ENCODE measurements at regions not wholly inside any gene's neighbourhood (a gene's known extent, or its start where the extent isn't known, plus 50 kb on each side); places are given as distances from the start of the nearest gene placed in this dataset.

- TF ChIP-seq, protein P1, sequence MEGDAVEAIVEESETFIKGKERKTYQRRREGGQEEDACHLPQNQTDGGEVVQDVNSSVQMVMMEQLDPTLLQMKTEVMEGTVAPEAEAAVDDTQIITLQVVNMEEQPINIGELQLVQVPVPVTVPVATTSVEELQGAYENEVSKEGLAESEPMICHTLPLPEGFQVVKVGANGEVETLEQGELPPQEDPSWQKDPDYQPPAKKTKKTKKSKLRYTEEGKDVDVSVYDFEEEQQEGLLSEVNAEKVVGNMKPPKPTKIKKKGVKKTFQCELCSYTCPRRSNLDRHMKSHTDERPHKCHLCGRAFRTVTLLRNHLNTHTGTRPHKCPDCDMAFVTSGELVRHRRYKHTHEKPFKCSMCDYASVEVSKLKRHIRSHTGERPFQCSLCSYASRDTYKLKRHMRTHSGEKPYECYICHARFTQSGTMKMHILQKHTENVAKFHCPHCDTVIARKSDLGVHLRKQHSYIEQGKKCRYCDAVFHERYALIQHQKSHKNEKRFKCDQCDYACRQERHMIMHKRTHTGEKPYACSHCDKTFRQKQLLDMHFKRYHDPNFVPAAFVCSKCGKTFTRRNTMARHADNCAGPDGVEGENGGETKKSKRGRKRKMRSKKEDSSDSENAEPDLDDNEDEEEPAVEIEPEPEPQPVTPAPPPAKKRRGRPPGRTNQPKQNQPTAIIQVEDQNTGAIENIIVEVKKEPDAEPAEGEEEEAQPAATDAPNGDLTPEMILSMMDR (conservative IDR thresholded peaks at IDR 0.05; ENCODE audit: low read depth, low read length), result no peak
- DNase-seq (ENCODE audit: low read depth), result no peak
- H3K4me3 ChIP-seq (ENCODE audit: low read length), result no peak overlapping the region
Measured at GRCh38 chr3:110139821-110140220, 802.5 kb upstream of the DPPA4 start.

GRCh38 chr3:110149763-110150162 is 812.4 kb upstream of the DPPA4 start:
- DNase-seq (ENCODE audit: low read depth), result no peak
- TF ChIP-seq, protein P1 (conservative IDR thresholded peaks at IDR 0.05; ENCODE audit: low read depth, low read length), result no peak
- no peak overlapping the region for H3K4me3 ChIP-seq (ENCODE audit: low read length)

DNA sequence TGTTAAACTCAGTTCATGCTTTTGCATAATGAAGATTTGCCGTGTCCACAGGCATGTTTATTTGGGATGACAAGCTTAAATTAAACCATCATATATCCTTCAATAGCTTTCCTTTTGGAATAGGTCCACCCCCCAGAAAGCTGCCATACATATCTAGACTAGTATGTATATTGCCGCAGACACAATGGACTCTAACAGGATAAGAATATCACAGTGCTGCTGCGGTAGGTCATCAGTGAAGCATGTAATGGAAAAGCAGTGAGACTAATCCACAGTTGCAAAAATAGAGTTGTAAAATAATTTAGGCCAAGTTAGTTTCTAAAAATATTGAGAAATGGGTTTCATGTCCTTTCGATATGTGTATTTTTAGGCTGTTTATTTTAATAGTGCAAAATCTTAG is 819.9 kb upstream of the DPPA4 start:
- H3K4me3 ChIP-seq (ENCODE audit: low read length), result no peak overlapping the region
- TF ChIP-seq, protein P1 (conservative IDR thresholded peaks at IDR 0.05; ENCODE audit: low read depth, low read length), result no peak
- DNase-seq (ENCODE audit: low read depth), result no peak

- no peak overlapping the region for H3K4me3 ChIP-seq (ENCODE audit: low read length)
- DNase-seq (ENCODE audit: low read depth), result no peak
- TF ChIP-seq, protein P1 (conservative IDR thresholded peaks at IDR 0.05; ENCODE audit: low read depth, low read length), result no peak
Measured at GRCh38 chr3:110164632-110165369, 827.5 kb upstream of the DPPA4 start.

GRCh38 chr3:110165370-110165743 is 828.0 kb upstream of the DPPA4 start:
- TF ChIP-seq, protein P1 (conservative IDR thresholded peaks at IDR 0.05; ENCODE audit: low read depth, low read length), result no peak
- DNase-seq (ENCODE audit: low read depth), result no peak
- H3K4me3 ChIP-seq (ENCODE audit: low read length), result no peak overlapping the region

GRCh38 chr3:110165753-110166152 is 828.4 kb upstream of the DPPA4 start:
- TF ChIP-seq, protein P1 (conservative IDR thresholded peaks at IDR 0.05; ENCODE audit: low read depth, low read length), result no peak
- no peak overlapping the region for H3K4me3 ChIP-seq (ENCODE audit: low read length)
- no peak for DNase-seq (ENCODE audit: low read depth)

DNA sequence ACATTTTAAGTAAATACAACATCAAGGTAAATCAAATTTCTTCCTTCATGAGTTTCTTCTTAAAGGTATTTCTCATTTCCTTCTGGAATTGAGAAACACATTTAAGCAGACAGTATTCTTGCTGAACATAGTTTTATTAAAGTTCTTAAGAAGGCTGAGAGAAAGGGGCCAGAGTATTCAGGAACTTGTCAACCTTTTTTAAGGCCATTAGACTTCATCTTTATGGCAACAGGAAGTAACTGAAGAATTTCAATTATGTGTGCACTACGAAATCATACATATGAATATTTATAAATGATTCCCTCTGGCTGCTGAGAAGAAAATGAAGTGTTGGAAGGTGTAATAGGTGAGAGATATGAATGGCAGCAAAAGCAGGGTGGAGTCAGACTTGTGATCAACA is 829.4 kb upstream of the DPPA4 start:
- no peak overlapping the region for H3K4me3 ChIP-seq (ENCODE audit: low read length)
- TF ChIP-seq, protein P1 (conservative IDR thresholded peaks at IDR 0.05; ENCODE audit: low read depth, low read length), result no peak
- DNase-seq (ENCODE audit: low read depth), result no peak
